WERI-Rb-1 (cell line): ENCODE measurements at regions not wholly inside any gene's neighbourhood (a gene's known extent, or its start where the extent isn't known, plus 50 kb on each side); places are given as distances from the start of the nearest gene placed in this dataset.

Source experiments
- DNase-seq: peaks from one replicate; pipeline ENCODE4 v3.0.0-alpha.2; 2020
- H3K27ac ChIP-seq: fragments of 250-450 bp; sonication (Bioruptor Pico); 2 replicates; pipeline ENCODE4 v1.5.1; 2020; ENCODE audit warnings: mild to moderate bottlenecking, moderate library complexity
- H3K27me3 ChIP-seq: fragments of 250-450 bp; sonication (Bioruptor Pico); 2 replicates; pipeline ENCODE4 v1.5.1; 2021; ENCODE audit warnings: mild to moderate bottlenecking, low read depth, moderate library complexity; ENCODE audit not compliant: insufficient read depth, severe bottlenecking
- H3K36me3 ChIP-seq: fragments of 250-450 bp; sonication (Bioruptor Pico); 2 replicates; pipeline ENCODE4 v1.5.1; 2020; ENCODE audit warnings: mild to moderate bottlenecking, moderate library complexity
- H3K4me3 ChIP-seq: 2 replicates; pipeline ENCODE4 v1.5.1; 2011; ENCODE audit warnings: low read depth, mild to moderate bottlenecking, control low read depth, low read length
- H3K9me3 ChIP-seq: fragments of 250-450 bp; sonication (Bioruptor Pico); 2 replicates; pipeline ENCODE4 v1.5.1; 2021; ENCODE audit warnings: mild to moderate bottlenecking, moderate library complexity; ENCODE audit not compliant: severe bottlenecking
- TF ChIP-seq, protein P1 (sequence below): IDR thresholded peaks from 2 replicates; pipeline ENCODE4 v1.5.1; 2011; ENCODE audit warnings: low read depth, mild to moderate bottlenecking, control low read depth, inconsistent platforms, low read length

DNA sequence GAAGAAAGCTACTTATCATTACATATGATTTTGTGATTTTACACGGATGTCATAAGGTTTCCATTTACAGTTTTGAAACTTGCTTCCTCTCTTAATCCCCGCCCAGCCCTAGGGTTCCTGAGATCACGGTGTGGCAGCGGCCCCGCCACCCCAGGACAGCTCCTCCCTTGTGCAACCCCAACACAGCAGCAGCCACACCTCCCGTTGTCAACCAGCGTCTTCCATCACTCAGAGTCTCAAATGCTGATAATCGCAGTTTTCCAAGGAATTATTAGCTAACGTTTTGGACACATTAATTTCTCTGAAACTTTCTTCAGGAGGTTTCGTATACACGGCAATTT, 204.8 kb downstream of the THBS2 start:
- no peak for DNase-seq
- Histone ChIP-seq H3K36me3 (no peaks in the 10 kb centered on the region), H3K27me3 (no peaks in the 10 kb centered on the region), H3K27ac (no peak overlapping the region), H3K9me3 (no peaks in the 10 kb centered on the region), H3K4me3 (no peak overlapping the region)
- TF ChIP-seq, protein P1, sequence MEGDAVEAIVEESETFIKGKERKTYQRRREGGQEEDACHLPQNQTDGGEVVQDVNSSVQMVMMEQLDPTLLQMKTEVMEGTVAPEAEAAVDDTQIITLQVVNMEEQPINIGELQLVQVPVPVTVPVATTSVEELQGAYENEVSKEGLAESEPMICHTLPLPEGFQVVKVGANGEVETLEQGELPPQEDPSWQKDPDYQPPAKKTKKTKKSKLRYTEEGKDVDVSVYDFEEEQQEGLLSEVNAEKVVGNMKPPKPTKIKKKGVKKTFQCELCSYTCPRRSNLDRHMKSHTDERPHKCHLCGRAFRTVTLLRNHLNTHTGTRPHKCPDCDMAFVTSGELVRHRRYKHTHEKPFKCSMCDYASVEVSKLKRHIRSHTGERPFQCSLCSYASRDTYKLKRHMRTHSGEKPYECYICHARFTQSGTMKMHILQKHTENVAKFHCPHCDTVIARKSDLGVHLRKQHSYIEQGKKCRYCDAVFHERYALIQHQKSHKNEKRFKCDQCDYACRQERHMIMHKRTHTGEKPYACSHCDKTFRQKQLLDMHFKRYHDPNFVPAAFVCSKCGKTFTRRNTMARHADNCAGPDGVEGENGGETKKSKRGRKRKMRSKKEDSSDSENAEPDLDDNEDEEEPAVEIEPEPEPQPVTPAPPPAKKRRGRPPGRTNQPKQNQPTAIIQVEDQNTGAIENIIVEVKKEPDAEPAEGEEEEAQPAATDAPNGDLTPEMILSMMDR, result no peak

DNA sequence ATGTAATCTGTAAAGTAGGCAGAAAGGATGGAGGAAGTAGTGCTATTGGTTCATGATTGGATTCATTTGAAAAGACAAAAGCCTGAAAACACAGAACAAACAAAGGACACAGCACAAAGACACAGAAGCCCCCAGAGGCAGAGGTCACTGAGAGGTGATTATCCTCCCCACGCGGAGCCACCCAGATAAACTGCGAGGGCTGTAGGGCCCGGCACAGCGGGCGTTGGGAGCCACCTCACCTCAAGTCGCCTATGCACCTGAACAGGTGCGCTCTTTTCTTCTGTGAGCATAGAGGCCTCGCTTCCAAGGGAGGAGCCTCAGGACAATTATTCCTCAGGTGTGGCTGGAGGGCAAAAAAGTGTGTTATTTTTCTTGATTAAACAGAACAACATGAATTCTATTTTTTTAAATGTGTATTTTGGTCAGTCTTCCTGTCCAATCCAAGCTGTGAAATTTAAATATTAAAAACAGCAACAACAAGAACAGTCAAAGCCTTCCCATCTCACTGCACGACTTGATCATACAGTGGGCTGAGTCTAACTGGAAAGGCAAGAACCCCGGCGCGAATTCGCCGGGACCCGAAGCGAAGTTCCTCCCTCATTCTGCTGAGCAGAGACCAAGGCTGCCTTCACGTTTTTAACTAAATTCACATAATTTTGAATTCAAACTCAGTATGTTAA, 205.3 kb downstream of the THBS2 start:
- no peak overlapping the region for H3K27ac ChIP-seq
- H3K27me3 ChIP-seq, result no peaks in the 10 kb centered on the region
- H3K9me3 ChIP-seq, result no peaks in the 10 kb centered on the region
- DNase-seq, result no peak
- no peaks in the 10 kb centered on the region for H3K36me3 ChIP-seq
- TF ChIP-seq, protein P1, result no peak
- no peak overlapping the region for H3K4me3 ChIP-seq

DNA sequence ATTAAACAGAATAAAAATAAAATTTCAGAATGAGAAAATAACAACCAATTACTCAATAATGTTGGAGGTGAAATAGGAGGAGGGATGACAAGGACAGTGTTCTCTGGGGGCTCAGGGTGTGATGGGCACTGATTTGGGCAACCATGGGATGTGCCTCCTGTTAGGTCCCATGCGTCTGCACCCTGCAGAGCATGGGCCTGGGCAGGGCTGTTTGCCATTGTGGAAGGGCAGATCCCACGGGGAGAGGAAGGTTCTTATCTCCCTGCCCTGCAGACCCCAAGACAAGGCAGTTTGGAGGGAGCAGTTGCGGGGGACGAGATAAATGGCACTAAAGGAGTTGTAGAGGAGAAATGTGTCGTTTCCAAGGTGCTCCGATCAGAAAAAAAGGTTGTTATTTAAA, 206.3 kb downstream of the THBS2 start:
- no peaks in the 10 kb centered on the region for H3K27me3 ChIP-seq
- no peak for DNase-seq
- TF ChIP-seq, protein P1, result no peak

DNA sequence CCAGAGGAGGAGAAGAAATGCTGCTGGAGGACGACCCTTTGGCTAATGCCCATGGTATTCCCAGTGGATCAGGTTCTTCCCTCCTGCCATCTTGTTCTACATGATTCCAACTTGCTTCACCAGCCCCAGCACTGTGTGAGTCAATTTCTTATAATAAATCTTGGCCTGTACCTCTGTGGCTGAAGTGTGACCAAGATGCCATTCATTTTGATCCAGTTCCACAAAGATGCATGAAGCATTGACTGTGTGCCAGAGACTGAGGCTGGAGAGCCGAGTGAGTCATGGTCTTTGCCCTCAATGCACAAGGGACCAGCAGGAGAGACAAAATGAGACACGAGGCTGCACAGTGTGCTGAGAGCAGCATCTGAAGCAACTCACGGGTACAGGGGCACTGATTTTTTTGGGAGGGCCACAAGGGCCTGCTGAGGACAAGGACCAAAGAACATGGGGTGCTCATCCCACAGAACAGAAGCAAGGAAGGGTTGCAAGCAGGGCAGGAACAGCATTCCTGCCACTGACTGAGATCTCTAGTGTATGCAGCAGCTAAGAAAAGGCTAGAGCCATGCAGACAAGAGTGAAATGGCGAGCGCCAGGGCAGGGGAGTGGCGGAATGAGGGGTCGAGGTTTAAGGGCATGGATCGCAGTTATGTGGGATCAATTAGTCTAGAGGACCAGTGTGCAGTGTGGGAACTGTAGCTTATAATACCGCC, 207.0 kb downstream of the THBS2 start:
- no peak overlapping the region for H3K4me3 ChIP-seq
- no peak overlapping the region for H3K27ac ChIP-seq
- H3K9me3 ChIP-seq, result no peaks in the 10 kb centered on the region
- no peak for DNase-seq
- no peaks in the 10 kb centered on the region for H3K27me3 ChIP-seq
- H3K36me3 ChIP-seq, result no peaks in the 10 kb centered on the region
- TF ChIP-seq, protein P1, result no peak

More for the DNA sequence above, 206.3 kb downstream of the THBS2 start:
- Histone ChIP-seq H3K36me3 (no peaks in the 10 kb centered on the region), H3K27ac (no peak overlapping the region), H3K4me3 (no peak overlapping the region), H3K9me3 (no peaks in the 10 kb centered on the region)

DNA sequence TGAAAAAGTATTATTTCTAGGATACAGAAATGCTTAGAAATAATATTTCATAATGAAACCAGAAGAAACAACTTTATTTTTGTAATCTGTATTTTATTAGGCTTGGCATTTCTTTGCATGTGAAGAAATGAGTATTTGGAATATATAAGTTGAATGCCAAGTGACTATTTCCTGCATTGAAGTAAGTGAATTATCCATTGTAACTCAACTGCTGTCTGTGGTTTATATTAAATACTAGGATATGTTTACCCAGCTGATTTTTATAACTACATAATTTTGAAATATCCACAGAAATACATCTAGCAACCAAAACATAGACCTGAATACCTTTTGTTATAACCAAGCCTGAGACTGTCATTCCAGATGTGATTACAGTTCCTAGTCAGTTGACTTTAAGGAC, 207.6 kb downstream of the THBS2 start:
- TF ChIP-seq, protein P1, result no peak
- H3K9me3 ChIP-seq, result no peaks in the 10 kb centered on the region
- DNase-seq, result no peak
- no peaks in the 10 kb centered on the region for H3K36me3 ChIP-seq
- no peak overlapping the region for H3K4me3 ChIP-seq
- no peaks in the 10 kb centered on the region for H3K27me3 ChIP-seq
- H3K27ac ChIP-seq, result no peak overlapping the region

DNA sequence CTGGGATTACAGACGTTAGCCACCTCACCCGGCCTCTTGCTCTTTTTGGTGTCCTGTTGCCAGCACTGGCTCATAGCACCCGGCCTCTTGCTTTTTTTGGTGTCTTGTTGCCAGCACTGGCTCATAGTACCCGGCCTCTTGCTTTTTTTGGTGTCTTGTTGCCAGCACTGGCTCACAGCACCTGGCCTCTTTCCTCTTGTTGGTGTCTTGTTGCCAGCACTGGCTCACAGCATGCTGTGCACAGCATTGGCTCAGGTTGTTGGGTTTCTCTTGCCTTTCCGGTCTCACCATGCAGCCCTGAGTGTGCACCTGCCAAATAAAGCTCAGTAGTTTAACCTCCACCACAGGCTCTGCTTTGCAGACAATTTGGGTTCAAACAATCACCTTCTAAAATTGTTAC, 208.2 kb downstream of the THBS2 start:
- H3K9me3 ChIP-seq, result no peaks in the 10 kb centered on the region
- DNase-seq, result no peak
- no peak overlapping the region for H3K27ac ChIP-seq
- H3K4me3 ChIP-seq, result no peak overlapping the region
- TF ChIP-seq, protein P1, result no peak
- no peaks in the 10 kb centered on the region for H3K36me3 ChIP-seq
- H3K27me3 ChIP-seq, result no peaks in the 10 kb centered on the region
